ENCODE measurements at regions not wholly inside any gene's neighbourhood (a gene's known extent, or its start where the extent isn't known, plus 50 kb on each side); places are given as distances from the start of the nearest gene placed in this dataset.

DNA sequence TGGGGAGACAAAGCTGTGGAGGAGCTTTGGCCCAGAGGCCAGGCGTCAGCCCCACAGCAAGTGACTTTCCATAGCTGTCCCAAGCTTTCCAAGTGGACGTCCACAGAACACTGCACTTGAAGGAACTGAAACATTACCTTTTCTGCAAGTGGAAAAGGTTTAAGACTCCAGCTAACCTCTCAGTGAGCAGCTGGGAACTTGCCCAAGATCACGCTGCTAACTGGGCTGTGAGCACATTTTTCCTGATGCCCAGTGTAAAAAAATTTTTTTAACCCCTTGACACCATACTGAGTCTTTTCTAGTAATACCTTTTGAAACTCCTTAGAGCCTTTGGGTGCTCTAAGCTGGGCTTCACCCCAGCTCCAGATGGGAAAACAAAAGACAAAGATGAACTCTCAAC lies 256.7 kb downstream of the HAUS1 start:
- TF ChIP-seq CTCF (IDR thresholded peaks at IDR 0.05 in 2 of 3, conservative IDR thresholded peaks at IDR 0.05 in 1 of 3; ENCODE audit: insufficient read depth in 2 of 3, low read depth in 1 of 3, low read length in 3 of 3): no peak
- TF ChIP-seq POU5F1 (IDR thresholded peaks at IDR 0.05; ENCODE audit: borderline replicate concordance, low read depth, low read length, partially characterized antibody): no peak
- TF ChIP-seq ERF (CRISPR knock-in tag; IDR thresholded peaks at IDR 0.05): no peak
- no peak for TF ChIP-seq POLR2A (conservative IDR thresholded peaks at IDR 0.05)
- no peak for TF ChIP-seq NR2C2 (CRISPR knock-in tag; IDR thresholded peaks at IDR 0.05)
- no peak for TF ChIP-seq NR2C2 (tag; IDR thresholded peaks at IDR 0.05)
- no peak for TF ChIP-seq ZNF354B (CRISPR knock-in tag; IDR thresholded peaks at IDR 0.05)
